Endothelial cell of umbilical vein (primary cell): ENCODE measurements at regions not wholly inside any gene's neighbourhood (a gene's known extent, or its start where the extent isn't known, plus 50 kb on each side); places are given as distances from the start of the nearest gene placed in this dataset.

Experiments
- CTCF ChIP-seq, 2 donors: IDR thresholded peaks; 1 replicate in 1 of 2; 2 replicates in 1 of 2; pipeline ENCODE4 v1.5.1; 2011; ENCODE audit warnings: low read length in 2 of 2, mild to moderate bottlenecking in 2 of 2, moderate library complexity in 2 of 2, control low read depth in 1 of 2, inconsistent platforms in 1 of 2, low read depth in 1 of 2; ENCODE audit not compliant: insufficient read depth in 1 of 2; ENCODE audit errors: extremely low read depth in 1 of 2
- EZH2 ChIP-seq: IDR thresholded peaks from 2 replicates; pipeline ENCODE4 v1.6.1; 2012; ENCODE audit warnings: borderline replicate concordance, low read depth, mild to moderate bottlenecking, moderate library complexity, low read length, inconsistent platforms; ENCODE audit not compliant: severe bottlenecking
- JUN ChIP-seq: IDR thresholded peaks from 2 replicates; pipeline ENCODE4 v1.6.1; 2011; ENCODE audit warnings: borderline replicate concordance, low read depth; ENCODE audit not compliant: insufficient read length, insufficient read depth
- MAX ChIP-seq: IDR thresholded peaks from 2 replicates; pipeline ENCODE4 v1.6.1; 2011; ENCODE audit not compliant: insufficient read depth, insufficient read length
- POLR2A ChIP-seq: IDR thresholded peaks from 2 replicates; pipeline ENCODE4 v1.6.1; 2012; ENCODE audit warnings: low read depth, mild to moderate bottlenecking, control low read depth, low read length
- POLR2AphosphoS5 ChIP-seq: IDR thresholded peaks from 2 replicates; pipeline ENCODE4 v1.6.1; 2012; ENCODE audit warnings: low read depth, mild to moderate bottlenecking, control low read depth, low read length, moderate library complexity; ENCODE audit not compliant: insufficient read depth

- TF ChIP-seq MAX: no peak
- TF ChIP-seq EZH2: no peak
- no peak for TF ChIP-seq CTCF (IDR thresholded peaks at IDR 0.05; ENCODE audit: extremely low read depth in 1 of 2, insufficient read depth in 1 of 2, low read depth in 1 of 2, low read length in 2 of 2)
- no peak for TF ChIP-seq POLR2A
- TF ChIP-seq POLR2AphosphoS5: no peak
- no peak for TF ChIP-seq JUN
Measured at GRCh38 chr13:31898378-31899071, 133.0 kb upstream of the FRY start.
